CD4-positive, alpha-beta T cell (primary cell): ENCODE measurements at regions not wholly inside any gene's neighbourhood (a gene's known extent, or its start where the extent isn't known, plus 50 kb on each side); places are given as distances from the start of the nearest gene placed in this dataset.

Experiments used
- ATAC-seq: fragments of 200-7000 bp; cut with Tn5 transposase; one replicate; pipeline ENCODE4 v1.10.0; 2022; ENCODE audit warnings: mild to moderate bottlenecking; ENCODE audit not compliant: poor library complexity
- CTCF ChIA-PET: fragments of 350-600 bp; sonication (Branson Sonifier 250); formaldehyde crosslinking; loops from one replicate; lab custom pipeline; 2021; ENCODE audit warnings: antibody characterized with exemption, inconsistent platforms; lab: Charles Lee
- POLR2A ChIA-PET: fragments of 350-600 bp; sonication (Branson Sonifier 250); formaldehyde crosslinking; loops from one replicate; lab custom pipeline; 2021; ENCODE audit warnings: antibody characterized with exemption, inconsistent platforms; lab: Charles Lee
- DNase-seq, 14 experiments: peaks; one replicate each; pipeline ENCODE4 v3.0.0-alpha.2; 2013 to 2020; ENCODE audit warnings: mixed read lengths in 2 of 14
- H3K27ac ChIP-seq, 2 donors: one replicate each; pipeline versions ENCODE4 v1.5.1 to v1.7.0; 2013; ENCODE audit warnings: low read length in 2 of 2, low read depth in 1 of 2, mild to moderate bottlenecking in 1 of 2
- H3K27me3 ChIP-seq, 2 experiments: 1 replicate in 1 of 2; 2 replicates in 1 of 2; pipeline versions ENCODE4 v1.6.1 to v1.7.0; 2013; ENCODE audit warnings: low read length in 2 of 2, control low read depth in 1 of 2, mild to moderate bottlenecking in 1 of 2, moderate library complexity in 1 of 2; ENCODE audit not compliant: insufficient read depth in 2 of 2, control insufficient read depth in 1 of 2
- H3K36me3 ChIP-seq: one replicate; pipeline ENCODE4 v1.6.1; 2013; ENCODE audit warnings: low read length, control low read depth; ENCODE audit not compliant: insufficient read depth
- H3K4me1 ChIP-seq: one replicate; pipeline ENCODE4 v1.6.1; 2013; ENCODE audit warnings: low read length, control low read depth; ENCODE audit not compliant: insufficient read depth
- H3K4me3 ChIP-seq: one replicate; pipeline ENCODE4 v1.5.1; 2013; ENCODE audit warnings: mild to moderate bottlenecking, low read length, moderate library complexity
- H3K9me3 ChIP-seq, 2 experiments: 1 replicate in 1 of 2; 2 replicates in 1 of 2; pipeline versions ENCODE4 v1.6.1 to v1.7.0; 2013; ENCODE audit warnings: low read length in 2 of 2, mild to moderate bottlenecking in 2 of 2, control low read depth in 1 of 2, moderate library complexity in 1 of 2; ENCODE audit not compliant: control insufficient read depth in 1 of 2, insufficient read depth in 1 of 2
- H3K27ac Mint-ChIP-seq: one replicate; pipeline ENCODE4 v1.8.0; 2020; ENCODE audit warnings: mixed read lengths
- H3K27me3 Mint-ChIP-seq: one replicate; pipeline ENCODE4 v1.8.0; 2021; ENCODE audit warnings: mixed read lengths
- H3K36me3 Mint-ChIP-seq: one replicate; pipeline ENCODE4 v1.8.0; 2021; ENCODE audit warnings: low read depth, mixed read lengths
- H3K4me1 Mint-ChIP-seq: one replicate; pipeline ENCODE4 v1.8.0; 2021; ENCODE audit warnings: low read depth, mixed read lengths
- H3K4me3 Mint-ChIP-seq: one replicate; pipeline ENCODE4 v1.8.0; 2020; ENCODE audit warnings: mild to moderate bottlenecking, mixed read lengths
- H3K9me3 Mint-ChIP-seq: one replicate; pipeline ENCODE4 v1.8.0; 2020; ENCODE audit warnings: mixed read lengths
- CTCF ChIP-seq: fragments of 200-600 bp; IDR thresholded peaks from one replicate; pipeline ENCODE4 v1.8.0; 2022; ENCODE audit warnings: antibody characterized with exemption, mild to moderate bottlenecking
- intact Hi-C, 2 experiments: fragments of 100-400 bp; cut with DNase I in 1 of 2; cut with micrococcal nuclease in 1 of 2; formaldehyde crosslinking; loops; one replicate each; pipeline versions ENCODE4 v1.15.1 to v1.9.0; 2023 to 2025; cut with DNase I, micrococcal nuclease

- CTCF ChIA-PET, result no interaction called here
- no peaks in the 10 kb centered on the region for H3K4me1 Mint-ChIP-seq
- Histone ChIP-seq H3K9me3 (no peaks in the 10 kb centered on the region), H3K36me3 (no peaks in the 10 kb centered on the region), H3K27ac (no peak overlapping the region), H3K4me3 (no peak overlapping the region), H3K27me3 (no peaks in the 10 kb centered on the region), H3K4me1 (no peaks in the 10 kb centered on the region)
- H3K27me3 Mint-ChIP-seq, result no peaks in the 10 kb centered on the region
- no peaks in the 10 kb centered on the region for H3K9me3 Mint-ChIP-seq
- ATAC-seq, result no peak
- H3K4me3 Mint-ChIP-seq, result no peak overlapping the region
- intact Hi-C loops, result no loop called here
- no peaks in the 10 kb centered on the region for H3K36me3 Mint-ChIP-seq
- TF ChIP-seq CTCF, result no peak
- POLR2A ChIA-PET, result no interaction called here
- no peak overlapping the region for H3K27ac Mint-ChIP-seq
- DNase-seq, result no peak
Measured at GRCh38 chr10:127679642-127680255, 57.2 kb upstream of the FOXI2 start.
